Activated B cell treated with CpG ODN at 0.5 μM for 24 hours (primary cell): ENCODE measurements at regions not wholly inside any gene's neighbourhood (a gene's known extent, or its start where the extent isn't known, plus 50 kb on each side); places are given as distances from the start of the nearest gene placed in this dataset.

ENCODE experiments used
- ATAC-seq: fragments of 200-7000 bp; cut with Tn5 transposase; one replicate; pipeline ENCODE4 v1.10.0; 2021; ENCODE audit warnings: low read depth, mild to moderate bottlenecking, moderate library complexity
- CTCF ChIA-PET: fragments of 350-600 bp; sonication (Branson Sonifier 250); formaldehyde crosslinking; loops from one replicate; lab custom pipeline; 2021; ENCODE audit warnings: antibody characterized with exemption; lab: Charles Lee
- POLR2A ChIA-PET: fragments of 350-600 bp; sonication (Branson Sonifier 250); formaldehyde crosslinking; loops from one replicate; lab custom pipeline; 2021; ENCODE audit warnings: antibody characterized with exemption; lab: Charles Lee
- DNase-seq: peaks from one replicate; pipeline ENCODE4 v3.0.0; 2022
- H3K27ac Mint-ChIP-seq: one replicate; pipeline ENCODE4 v1.8.0; 2020; ENCODE audit warnings: mixed read lengths
- H3K27me3 Mint-ChIP-seq: one replicate; pipeline ENCODE4 v1.8.0; 2021; ENCODE audit warnings: mixed read lengths
- H3K36me3 Mint-ChIP-seq: one replicate; pipeline ENCODE4 v1.8.0; 2021; ENCODE audit warnings: low read depth, mixed read lengths
- H3K4me1 Mint-ChIP-seq: one replicate; pipeline ENCODE4 v1.8.0; 2021; ENCODE audit warnings: mixed read lengths
- H3K4me3 Mint-ChIP-seq: one replicate; pipeline ENCODE4 v1.8.0; 2020; ENCODE audit warnings: mild to moderate bottlenecking, mixed read lengths
- H3K9me3 Mint-ChIP-seq: one replicate; pipeline ENCODE4 v1.8.0; 2020; ENCODE audit warnings: mixed read lengths
- CTCF ChIP-seq: fragments of 200-600 bp; IDR thresholded peaks from one replicate; pipeline ENCODE4 v1.8.0; 2022; ENCODE audit warnings: antibody characterized with exemption, mild to moderate bottlenecking
- intact Hi-C: fragments of 100-400 bp; cut with micrococcal nuclease; formaldehyde crosslinking; loops from one replicate; pipeline ENCODE4 v1.15.1; 2024

- H3K27me3 Mint-ChIP-seq, result peaks cover 18% of the 10 kb centered on the region
- no peak overlapping the region for H3K27ac Mint-ChIP-seq
- no peak for ATAC-seq
- no peak overlapping the region for H3K4me3 Mint-ChIP-seq
- H3K9me3 Mint-ChIP-seq, result no peaks in the 10 kb centered on the region
- intact Hi-C loops, result no loop called here
- DNase-seq, result no peak
- H3K4me1 Mint-ChIP-seq, result no peaks in the 10 kb centered on the region
- POLR2A ChIA-PET, result no interaction called here
- CTCF ChIA-PET, result no interaction called here
- no peak for TF ChIP-seq CTCF
- H3K36me3 Mint-ChIP-seq, result no peaks in the 10 kb centered on the region
Measured at GRCh38 chr11:45715418-45715817, 50.0 kb upstream of the CHST1 start.
